ENCODE measurements at regions not wholly inside any gene's neighbourhood (a gene's known extent, or its start where the extent isn't known, plus 50 kb on each side); places are given as distances from the start of the nearest gene placed in this dataset.
"Not testable (repeated sequence)": the region's sequence is repeated elsewhere in the genome, so short reads cannot be mapped to it uniquely, and the experiment has no call there.

DNA sequence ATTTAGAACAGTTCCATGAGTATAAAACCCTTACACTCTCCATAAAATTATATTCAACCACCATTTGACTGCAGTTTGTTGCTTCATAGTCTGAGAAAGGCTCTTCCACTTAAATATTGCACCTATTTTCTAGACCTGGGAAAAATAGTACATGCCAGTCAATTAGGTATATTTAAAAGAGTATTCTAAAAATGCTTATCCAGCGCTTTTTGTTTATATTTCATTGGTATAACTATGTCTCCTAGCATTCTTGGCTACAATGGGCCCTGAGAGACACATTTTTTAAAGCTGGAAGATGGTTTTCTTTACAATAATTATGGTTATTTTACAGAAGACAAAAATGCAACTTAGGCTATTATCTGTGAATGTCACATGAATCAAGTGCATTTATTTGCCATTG, 439.4 kb downstream of the KCNJ18 start:
- DNase-seq (ENCODE audit: low read depth), result no peak

DNA sequence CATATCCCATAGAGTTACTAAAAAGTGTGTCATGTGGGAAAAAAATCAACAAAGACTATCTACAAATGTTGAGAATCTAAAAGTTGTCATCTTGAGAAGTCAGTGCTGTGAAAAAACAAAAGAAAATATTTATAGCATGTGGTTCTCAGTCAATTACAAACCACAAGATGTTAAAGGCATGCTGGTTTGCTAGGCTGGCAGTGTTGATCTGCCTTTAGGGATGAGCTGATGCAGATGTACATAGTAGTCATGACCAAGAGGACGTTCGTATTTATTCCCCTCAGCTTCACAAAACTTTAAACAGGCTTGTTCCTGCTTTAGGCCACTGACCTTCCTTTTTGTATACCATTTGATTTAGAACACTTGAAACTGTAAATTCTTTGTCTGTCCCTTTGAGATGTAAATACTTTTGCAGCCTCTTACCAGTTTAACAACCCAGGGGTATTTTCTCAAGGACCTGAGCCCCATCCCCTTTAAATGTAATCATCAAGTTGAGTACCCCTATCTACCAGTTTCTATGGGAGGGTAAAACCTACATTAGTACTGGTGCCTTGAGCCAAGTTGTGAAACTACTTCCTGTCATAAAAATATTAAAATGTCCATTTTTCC, 446.6 kb downstream of the KCNJ18 start:
- no peak for DNase-seq (ENCODE audit: low read depth)

DNA sequence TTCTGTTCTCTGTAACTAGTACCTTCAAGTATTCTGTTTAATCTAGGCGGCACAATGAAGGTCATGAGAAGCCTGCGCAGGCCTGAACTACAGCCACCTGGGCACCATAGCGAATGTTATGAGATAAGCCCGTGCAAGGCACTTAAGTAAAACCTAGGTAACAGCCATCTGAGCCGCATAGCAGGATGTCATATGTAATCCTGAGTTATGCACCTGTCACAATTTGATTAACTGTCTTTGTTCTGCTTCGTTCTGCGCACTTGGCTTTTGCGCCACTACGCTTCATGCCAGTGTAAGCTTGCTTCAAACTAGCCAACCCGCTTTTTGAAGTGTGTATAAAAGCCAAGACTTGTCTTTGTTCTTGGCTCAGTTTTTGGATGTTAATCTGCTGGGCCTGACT, 449.8 kb downstream of the KCNJ18 start:
- no peak for DNase-seq (ENCODE audit: low read depth)

DNA sequence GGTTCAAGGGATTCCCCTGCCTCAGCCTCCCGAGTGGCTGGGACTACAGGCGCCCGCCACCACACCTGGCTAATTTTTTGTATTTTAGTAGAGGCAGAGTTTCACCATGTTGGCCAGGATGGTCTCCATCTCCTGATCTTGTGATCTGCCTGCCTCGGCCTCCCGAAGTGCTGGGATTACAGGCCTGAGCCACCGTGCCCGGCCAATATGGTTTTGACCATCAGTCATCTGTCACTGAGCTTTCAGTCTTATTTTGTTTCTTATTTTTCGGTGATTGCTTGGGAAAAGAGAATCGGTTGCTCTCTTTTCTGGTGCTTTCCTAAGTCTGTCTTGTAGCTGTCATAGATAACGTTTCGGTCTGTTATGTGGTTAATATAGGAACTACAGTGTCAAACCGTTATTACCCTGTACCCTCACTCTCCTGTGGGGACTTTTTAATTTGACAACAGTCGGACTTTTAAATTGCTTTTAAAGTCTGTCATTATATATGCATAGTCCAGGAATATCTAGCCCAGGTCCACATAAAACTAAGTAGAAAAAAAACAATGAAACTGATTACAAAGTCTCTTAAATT, 453.4 kb downstream of the KCNJ18 start:
- DNase-seq (ENCODE audit: low read depth), result no peak

DNA sequence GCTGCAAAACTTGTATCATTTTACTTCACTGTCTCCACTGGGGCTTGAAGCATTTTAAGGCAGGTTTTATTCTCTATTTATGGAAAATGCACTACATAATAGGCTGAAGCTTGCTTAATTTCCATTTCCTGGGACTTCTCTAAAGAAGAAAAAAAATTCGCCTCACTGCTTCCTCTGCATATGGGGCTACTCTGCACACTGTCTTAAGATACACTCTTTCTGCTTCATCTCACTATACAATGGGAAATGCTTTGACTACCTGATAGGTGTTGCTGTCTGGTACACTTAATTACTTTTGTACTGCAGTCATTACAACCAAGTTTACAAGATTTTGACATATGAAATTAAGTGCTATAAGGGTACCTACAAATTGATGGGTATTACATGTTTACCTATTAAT, 466.0 kb downstream of the KCNJ18 start:
- DNase-seq (ENCODE audit: low read depth), result no peak

DNA sequence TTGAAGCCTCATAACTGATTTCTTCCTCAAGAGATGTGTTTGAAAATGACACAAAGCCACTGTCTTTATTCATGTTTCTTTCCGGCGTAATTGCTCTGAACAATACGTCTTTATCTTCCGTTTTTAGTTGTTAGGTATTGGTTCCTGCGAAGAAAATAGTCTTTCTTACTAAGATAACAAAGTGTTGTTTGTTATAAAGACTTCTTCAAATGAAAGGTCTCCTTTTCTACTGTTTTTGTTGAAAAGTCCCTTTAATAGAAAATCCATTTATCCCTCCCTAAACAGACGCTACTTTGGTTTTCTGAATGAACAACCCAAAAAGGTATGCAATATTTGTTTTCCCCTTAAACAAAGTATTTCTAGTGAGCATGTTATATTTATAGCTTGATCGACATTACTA, 469.1 kb downstream of the KCNJ18 start:
- no peak for DNase-seq (ENCODE audit: low read depth)

DNA sequence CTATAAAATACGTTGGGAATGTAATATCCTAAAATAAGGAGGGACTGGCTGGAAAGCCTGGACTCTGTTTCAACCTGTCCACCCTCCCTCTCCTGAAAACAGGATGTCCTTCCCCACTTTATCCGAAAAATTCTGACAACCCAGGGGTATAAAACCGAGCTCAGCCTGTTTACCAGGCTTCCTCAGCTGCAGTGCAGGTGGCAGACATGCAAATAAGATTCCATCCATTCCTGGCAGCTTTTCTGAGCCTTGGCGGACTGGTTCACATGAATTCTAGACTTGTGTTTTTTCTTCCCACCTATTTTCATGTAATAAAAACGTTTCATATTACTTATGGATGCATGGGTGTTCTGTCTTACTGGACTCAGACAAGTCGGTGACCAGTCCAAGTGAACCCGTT, 479.3 kb downstream of the KCNJ18 start:
- DNase-seq (ENCODE audit: low read depth), result no peak

DNA sequence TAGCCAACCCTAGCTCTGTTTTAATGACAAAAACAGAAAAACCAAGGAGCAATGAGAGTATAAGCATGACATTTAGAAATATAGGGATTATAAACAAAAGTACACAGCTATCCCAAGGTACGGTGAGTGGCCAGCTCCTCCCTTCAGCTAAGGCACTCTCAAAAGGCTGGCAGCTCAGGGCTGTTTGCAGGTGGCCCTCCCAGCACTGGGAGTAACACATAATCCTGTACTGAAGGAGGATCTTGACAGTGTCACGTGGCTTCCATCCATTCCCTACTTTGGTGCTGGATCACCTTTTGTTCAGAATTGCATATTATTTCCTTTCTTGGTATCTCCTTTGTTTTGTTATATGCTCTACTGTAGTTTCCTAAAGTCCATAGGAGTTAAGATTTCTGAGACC, 500.8 kb downstream of the KCNJ18 start:
- no peak for DNase-seq (ENCODE audit: low read depth)

DNA sequence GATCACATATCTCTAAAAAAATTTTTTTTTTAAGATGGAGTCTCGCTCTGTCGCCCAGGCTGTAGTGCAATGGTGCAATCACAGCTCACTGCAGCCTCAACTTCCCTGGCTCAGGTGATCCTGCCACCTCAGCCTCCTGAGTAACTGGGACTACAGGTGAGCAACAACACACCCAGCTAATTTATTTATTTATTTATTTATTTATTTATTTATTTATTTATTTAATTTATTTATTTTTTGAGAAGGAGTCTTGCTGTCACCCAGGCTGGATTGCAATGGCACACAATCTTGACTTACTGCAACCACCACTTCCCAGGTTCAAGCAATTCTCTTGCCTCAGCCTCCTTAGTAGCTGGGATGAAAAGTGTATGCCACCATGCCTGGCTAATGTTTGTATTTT, 507.9 kb downstream of the KCNJ18 start:
- DNase-seq (ENCODE audit: low read depth), result not testable (repeated sequence)

DNA sequence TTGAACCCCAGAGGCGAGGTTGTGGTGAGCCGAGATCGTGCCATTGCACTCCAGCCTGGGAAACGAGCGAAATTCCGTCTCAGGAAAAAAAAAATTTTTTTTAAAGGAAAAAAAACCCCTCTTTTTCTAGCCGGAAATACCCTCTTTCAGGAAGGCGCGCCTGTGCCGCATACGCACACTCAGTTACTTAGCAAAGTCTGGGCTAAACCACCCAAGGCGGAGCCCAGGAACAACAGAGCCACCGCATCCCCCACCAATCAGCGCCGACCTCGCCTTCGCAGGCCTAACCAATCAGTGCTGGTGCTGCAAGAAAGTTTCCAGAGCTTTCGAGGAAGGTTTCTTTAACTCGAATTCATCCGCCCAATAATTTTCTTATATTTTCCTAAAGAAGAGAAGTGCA, 510.4 kb downstream of the KCNJ18 start:
- DNase-seq (ENCODE audit: low read depth), result no peak

DNA sequence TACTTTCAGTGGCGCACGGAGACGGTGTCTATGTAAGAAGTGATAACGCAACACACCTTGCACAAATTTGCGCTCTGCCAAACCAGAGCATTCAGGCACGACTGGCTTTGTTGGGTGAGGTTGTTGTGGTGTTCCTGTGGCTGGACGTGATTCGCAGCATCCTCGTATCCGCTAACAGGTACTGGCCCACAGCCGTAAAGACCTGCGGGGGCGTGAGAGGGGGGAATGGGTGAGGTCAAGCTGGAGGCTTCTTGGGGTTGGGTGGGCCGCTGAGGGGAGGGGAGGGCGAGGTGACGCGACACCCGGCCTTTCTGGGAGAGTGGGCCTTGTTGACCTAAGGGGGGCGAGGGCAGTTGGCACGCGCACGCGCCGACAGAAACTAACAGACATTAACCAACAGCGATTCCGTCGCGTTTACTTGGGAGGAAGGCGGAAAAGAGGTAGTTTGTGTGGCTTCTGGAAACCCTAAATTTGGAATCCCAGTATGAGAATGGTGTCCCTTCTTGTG, 510.9 kb downstream of the KCNJ18 start:
- no peak for DNase-seq (ENCODE audit: low read depth)

DNA sequence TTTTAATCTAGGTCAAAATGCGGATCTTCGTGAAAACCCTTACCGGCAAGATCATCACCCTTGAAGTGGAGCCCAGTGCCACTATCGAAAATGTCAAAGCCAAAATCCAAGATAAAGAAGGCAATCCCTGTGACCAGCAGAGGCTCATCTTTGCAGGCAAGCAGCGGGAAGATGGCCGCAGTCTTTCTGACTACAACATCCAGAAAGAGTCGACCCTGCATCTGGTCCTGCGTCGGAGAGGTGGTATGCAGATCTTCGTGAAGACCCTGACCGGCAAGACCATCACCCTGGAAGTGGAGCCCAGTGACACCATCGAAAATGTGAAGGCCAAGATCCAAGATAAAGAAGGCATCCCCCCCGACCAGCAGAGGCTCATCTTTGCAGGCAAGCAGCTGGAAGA, 511.8 kb downstream of the KCNJ18 start:
- DNase-seq (ENCODE audit: low read depth), result not testable (repeated sequence)

DNA sequence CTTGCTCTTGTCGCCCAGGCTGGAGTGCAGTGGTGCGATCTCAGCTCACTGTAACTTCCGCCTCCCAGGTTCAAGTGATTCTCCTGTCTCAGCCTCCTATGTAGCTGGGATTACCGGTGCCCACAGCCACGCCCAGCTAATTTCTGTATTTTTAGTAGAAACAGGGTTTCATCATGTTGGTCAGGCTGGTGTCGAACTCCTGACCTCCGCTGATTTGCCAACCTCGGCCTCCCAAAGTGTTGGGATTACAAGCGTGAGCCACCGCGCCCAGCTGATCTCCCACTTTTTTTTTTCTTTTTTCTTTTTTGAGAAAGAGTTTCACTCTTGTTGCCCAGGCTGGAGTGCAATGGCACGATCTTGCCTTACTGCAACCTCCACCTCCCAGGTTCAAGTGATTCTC, 517.9 kb downstream of the KCNJ18 start:
- not testable (repeated sequence) for DNase-seq (ENCODE audit: low read depth)

DNA sequence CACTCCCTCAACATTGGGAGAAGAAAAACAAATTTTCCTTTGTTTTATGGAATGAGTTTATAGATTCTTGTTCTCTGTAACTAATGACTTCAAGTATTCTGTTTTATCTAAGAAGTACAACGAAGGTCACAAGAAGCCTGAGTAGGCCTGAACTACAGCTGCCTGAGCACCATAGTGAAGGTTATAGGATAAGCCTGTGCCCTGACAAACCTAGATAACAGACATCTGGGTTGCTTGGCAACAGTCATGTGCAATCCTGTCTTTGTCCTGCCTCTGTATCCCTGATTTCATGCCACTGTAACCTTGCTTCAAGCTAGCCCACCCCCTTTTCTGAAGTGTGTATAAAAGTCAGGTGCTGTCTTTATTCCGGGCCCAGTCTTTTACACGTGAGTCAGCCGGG, 520.8 kb downstream of the KCNJ18 start:
- DNase-seq (ENCODE audit: low read depth), result not testable (repeated sequence)

DNA sequence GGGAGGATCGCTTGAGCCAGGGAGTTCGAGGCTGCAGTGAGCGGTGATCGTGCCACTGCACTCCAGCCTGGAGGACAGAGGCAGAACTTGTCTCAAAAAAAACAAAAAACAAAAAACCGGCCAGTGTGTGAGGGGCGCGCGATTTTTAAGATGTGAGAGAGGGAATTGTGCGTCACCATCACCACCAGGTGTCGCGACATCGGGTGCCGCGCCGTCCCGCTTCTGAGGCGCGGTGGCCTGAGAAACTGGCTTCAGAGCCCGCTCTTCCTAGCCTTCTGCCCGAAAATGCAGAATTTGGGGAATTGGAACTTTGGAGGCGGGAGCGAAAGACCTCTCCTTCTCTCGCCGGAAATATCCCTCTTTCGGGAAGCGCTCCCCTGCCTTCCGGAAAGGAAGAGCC, 524.8 kb downstream of the KCNJ18 start:
- no peak for DNase-seq (ENCODE audit: low read depth)

DNA sequence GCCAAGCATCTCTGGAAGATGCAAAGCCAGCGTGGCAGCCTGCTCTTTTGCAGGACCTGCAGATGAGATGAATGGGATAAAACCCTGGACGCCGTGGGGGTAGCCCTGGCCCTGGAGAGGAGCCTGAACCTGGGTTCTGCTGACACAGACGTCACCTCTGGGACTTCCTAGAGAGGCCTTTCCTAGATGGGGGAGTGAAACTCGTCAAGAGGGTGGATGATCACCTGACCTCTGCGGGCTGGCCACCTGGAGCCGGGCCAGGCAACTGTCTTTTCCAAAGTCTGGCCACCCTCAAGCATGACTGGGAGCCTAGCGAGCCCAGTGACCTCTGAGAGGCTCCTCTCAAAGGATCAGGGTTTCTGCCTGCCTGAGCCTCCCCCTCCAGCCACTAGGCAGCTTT, 529.0 kb downstream of the KCNJ18 start:
- no peak for DNase-seq (ENCODE audit: low read depth)

DNA sequence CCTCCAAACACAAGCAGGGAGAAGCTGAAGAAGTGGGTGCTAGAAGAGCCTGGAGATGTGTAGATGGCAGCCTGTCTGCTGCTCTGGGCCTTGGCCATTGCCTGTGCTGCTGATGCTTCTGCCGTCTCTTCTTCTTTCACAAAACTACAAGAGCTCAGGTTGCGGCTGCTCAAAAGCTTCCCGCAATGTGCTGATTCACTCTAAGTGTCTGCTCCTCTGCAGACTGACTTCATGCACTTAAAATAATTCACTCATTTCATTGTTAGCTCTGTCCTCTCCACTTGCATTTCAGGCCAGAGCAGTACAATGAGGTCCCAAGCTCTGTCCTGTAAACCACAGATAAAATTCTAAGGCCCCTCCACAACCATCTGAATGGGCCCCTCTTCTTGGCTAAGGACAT, 534.2 kb downstream of the KCNJ18 start:
- not testable (repeated sequence) for DNase-seq (ENCODE audit: low read depth)

DNA sequence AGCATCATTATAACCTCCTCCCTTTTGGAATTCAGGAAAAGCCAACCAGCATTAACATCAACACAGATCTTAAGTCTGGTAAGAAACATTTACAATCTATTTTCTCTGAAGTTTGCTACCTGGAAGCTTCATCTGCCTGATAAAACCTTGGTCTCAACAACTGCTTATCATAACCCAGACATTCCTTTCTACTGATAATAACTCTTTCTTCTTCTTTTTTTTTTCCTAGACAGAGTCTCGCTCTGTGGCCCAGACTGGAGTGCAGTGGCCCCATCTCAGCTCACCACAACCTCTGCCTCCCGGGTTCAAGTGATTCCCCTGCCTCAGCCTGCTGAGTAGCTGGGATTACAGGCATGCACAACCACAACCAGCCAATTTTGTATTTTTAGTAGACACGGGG, 534.6 kb downstream of the KCNJ18 start:
- DNase-seq (ENCODE audit: low read depth), result not testable (repeated sequence)

DNA sequence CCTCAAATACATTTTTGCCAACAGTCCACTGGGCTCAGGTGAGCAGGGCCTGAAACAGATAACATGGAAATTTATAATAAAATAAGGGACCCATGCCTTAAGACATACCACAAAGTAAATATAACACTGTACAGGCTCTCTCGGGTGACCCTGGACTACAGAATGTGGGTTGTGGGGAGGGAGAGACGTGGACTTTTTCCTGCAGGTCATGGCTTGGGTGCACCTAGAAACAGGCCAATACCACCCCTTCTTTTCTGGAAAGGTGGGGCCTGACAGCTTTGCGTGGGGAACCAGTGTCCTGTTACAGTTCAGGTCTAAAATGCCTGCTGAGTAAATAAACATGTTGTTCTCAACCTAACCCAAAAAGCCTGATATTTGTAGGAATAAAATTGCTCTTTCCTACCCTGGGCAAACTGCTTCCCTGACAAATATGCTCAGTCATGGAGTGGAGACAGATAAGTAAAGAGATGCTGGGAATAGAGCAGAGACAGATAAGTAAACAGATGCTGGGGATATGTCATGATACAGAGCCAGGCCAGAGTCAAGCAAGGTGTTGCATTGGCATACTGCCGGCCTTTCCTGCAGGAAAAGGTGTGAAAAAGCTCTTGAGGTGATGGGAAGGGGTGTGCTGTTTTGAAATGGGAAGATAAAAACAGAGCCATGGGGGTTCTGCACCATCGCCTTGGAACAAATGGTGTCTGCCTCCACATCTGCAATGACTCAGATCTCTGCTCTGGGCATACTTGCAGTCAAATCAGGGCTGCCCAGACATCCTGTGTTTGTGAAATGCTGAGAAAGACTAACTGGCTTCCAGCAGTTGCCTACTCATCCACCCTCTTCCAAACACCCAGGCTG, 535.6 kb downstream of the KCNJ18 start:
- not testable (repeated sequence) for DNase-seq (ENCODE audit: low read depth)

DNA sequence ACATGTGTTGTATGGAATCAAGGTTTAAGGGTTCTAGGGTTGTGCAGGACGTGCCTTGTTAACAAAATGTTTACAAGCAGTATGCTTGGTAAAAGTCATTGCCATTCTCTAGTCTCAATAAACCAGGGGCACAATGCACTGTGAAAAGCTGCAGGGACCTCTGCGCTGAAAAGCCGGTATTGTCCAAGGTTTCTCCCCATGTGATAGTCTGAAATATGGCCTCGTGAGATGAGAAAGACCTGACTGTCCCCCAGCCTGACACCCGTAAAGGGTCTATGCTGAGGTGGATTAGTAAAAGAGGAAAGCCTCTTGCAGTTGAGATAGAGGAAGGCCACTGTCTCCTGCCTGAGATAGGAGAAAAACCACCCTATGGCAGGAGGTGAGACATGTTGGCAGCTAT, 537.5 kb downstream of the KCNJ18 start:
- DNase-seq (ENCODE audit: low read depth), result not testable (repeated sequence)

DNA sequence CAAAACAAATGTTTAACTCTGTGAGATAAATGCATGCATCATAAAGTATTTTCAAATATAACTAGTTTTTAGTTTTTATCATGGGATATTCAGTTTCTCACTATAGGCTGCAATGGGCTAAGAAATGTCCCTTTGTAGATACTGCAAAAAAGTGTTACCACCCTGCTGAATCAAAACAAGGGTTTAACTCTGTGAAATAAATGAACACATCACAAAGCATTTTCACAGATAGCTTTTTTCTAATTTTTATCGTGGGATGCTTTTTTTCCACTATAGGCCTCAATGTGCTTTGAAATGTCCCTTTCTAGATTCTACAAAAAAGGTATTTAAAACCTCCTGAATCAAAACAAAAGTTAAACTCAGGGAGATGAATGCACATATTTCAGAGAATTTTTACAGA, 541.1 kb downstream of the KCNJ18 start:
- no peak for DNase-seq (ENCODE audit: low read depth)

DNA sequence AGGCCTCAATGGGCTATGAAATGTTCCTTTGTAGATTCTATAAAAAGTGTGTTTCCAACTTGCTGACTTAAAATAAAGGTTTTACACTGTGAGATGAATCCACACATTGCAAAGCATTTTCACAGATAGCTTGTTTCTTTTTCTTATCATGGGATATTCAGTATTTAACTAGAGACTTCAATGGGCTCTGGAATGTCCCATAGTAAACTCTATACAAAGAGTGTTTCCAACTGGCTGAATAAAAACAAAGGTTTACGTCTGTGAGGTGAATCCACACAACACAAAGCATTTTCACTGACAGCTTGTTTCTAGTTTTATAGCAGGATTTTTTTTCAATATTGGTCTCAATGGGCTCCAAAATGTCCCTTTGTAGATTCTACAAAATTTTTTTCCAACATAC, 550.1 kb downstream of the KCNJ18 start:
- DNase-seq (ENCODE audit: low read depth), result no peak

DNA sequence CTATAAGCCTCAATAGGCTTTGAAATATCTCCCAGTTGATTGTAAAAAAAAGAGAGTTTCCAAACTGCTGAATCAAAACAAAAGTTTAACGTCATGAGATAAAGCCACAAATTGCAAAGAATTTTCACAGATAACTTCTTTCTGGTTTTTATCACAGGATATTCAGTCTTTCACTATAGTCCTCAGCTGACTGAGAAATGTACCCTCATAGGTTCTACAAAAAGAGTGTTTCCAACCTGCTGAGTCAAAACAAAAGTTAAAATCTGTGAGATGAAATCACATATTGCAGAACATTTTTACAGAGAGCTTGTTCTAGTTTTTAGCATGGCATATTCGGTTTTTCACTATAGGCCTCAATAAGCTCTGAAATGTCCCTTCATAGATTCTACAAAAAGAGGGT, 559.2 kb downstream of the KCNJ18 start:
- no peak for DNase-seq (ENCODE audit: low read depth)

All from renal cortical epithelial cell (primary cell).